Activated T-helper 1 cell treated with anti-CD3 and anti-CD28 coated beads, Interleukin-12 subunit alpha, Interleukin-12 subunit beta, Interleukin-2, Interleukin-4 antibody, amounts not matched to agents 30 ng/mL and 10 ng/mL and 1 ng/mL, durations not matched to agents 14 hours and 24 hours and 36 hours (primary cell): ENCODE measurements at regions not wholly inside any gene's neighbourhood (a gene's known extent, or its start where the extent isn't known, plus 50 kb on each side); places are given as distances from the start of the nearest gene placed in this dataset.
A peak's percentile ranks its signal among the peaks of the same experiment; 100 is the strongest.
"Not testable (repeated sequence)": the region's sequence is repeated elsewhere in the genome, so short reads cannot be mapped to it uniquely, and the experiment has no call there.

ENCODE experiments used
- DNase-seq: peaks from one replicate; pipeline ENCODE4 v3.0.0; 2021; ENCODE audit warnings: low spot score
- H3K27ac Mint-ChIP-seq: one replicate; pipeline ENCODE4 v1.8.0; 2021; ENCODE audit warnings: mild to moderate bottlenecking, mixed read lengths
- H3K27me3 Mint-ChIP-seq: one replicate; pipeline ENCODE4 v1.8.0; 2022; ENCODE audit warnings: mild to moderate bottlenecking, moderate library complexity, mixed read lengths; ENCODE audit not compliant: insufficient read depth
- H3K36me3 Mint-ChIP-seq: one replicate; pipeline ENCODE4 v1.8.0; 2021; ENCODE audit warnings: low read depth, mixed read lengths
- H3K4me1 Mint-ChIP-seq: one replicate; pipeline ENCODE4 v1.8.0; 2021; ENCODE audit warnings: low read depth, mixed read lengths
- H3K4me3 Mint-ChIP-seq: one replicate; pipeline ENCODE4 v1.8.0; 2021; ENCODE audit warnings: mild to moderate bottlenecking, moderate library complexity, mixed read lengths
- H3K9me3 Mint-ChIP-seq: one replicate; pipeline ENCODE4 v1.8.0; 2021; ENCODE audit warnings: mixed read lengths
- intact Hi-C: fragments of 100-400 bp; cut with micrococcal nuclease; formaldehyde crosslinking; loops from one replicate; pipeline ENCODE4 v1.15.1; 2024

DNA sequence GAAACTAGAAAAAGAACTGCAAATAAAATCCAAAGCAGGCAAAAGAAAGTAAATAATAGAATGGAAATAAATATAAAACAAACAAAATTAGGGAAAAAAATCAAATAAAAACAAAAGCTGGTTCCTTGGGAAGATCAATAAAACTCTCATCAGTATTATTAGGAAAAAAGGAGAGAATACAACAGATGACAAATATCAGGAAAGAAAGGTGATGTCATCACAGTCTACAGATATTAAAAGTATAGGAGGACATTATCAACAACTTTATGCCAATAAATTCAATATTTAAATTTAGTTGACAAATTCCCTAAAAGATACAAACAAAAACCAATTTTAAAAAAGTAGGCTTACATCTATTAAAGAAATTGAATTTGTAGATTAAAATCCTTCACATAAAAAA lies 107.4 kb upstream of the FOXN3 start:
- H3K27me3 Mint-ChIP-seq = no peaks in the 10 kb centered on the region
- intact Hi-C loops = no loop called here
- H3K9me3 Mint-ChIP-seq = peaks cover 43% of the 10 kb centered on the region
- peaks cover 11% of the 10 kb centered on the region for H3K4me1 Mint-ChIP-seq
- DNase-seq = no peak
- peaks cover 32% of the 10 kb centered on the region for H3K36me3 Mint-ChIP-seq
- no peak overlapping the region for H3K4me3 Mint-ChIP-seq
- no peak overlapping the region for H3K27ac Mint-ChIP-seq

DNA sequence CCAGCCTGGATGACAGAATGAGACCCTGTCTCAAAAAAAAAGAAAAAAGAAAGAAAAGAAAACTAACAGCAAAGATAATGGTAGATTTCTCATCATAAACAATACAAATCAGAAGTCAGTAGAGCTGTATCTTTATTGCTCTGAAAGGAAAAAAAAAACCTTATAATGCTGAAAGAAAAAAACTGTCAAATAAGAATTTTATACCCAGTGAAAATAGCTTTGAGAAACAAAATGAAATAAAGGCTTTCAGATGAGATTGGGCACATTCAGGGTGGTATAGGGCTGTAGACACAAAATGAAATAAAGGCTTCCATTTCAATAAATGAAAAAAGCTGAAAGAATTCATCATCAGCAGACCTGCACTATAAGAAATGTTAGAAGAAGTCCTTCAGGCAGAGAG lies 105.0 kb upstream of the FOXN3 start:
- Mint-ChIP-seq H3K27me3 (no peaks in the 10 kb centered on the region), H3K36me3 (peaks cover 37% of the 10 kb centered on the region), H3K4me1 (peaks cover 25% of the 10 kb centered on the region), H3K27ac (no peak overlapping the region), H3K9me3 (peaks cover 43% of the 10 kb centered on the region), H3K4me3 (no peak overlapping the region)
- intact Hi-C loops = no loop called here
- no peak for DNase-seq

DNA sequence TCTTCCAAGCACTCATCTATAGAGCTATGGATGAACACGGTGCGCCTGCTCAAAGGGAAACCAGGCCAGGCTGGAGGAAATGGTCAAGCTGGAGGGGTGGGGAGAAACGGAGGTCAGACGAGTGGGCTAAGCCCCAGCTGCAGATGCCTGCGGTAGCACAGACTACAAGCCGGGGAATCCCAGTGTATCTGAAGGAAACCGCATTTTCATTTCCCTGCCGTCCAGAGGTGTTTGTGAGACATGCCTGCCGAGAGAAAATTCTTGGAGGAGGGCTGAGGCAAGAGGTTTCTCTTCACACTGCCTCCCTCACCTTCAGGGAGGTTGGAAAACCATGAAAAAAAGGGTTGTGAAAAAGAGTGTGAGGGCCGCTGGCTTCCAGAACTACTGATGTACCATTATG lies 102.0 kb upstream of the FOXN3 start:
- intact Hi-C loops = no loop called here
- Mint-ChIP-seq H3K27ac (no peak overlapping the region), H3K36me3 (peaks cover 38% of the 10 kb centered on the region), H3K4me3 (no peak overlapping the region), H3K27me3 (no peaks in the 10 kb centered on the region), H3K9me3 (peaks cover 26% of the 10 kb centered on the region), H3K4me1 (peaks cover 18% of the 10 kb centered on the region)
- DNase-seq = no peak

DNA sequence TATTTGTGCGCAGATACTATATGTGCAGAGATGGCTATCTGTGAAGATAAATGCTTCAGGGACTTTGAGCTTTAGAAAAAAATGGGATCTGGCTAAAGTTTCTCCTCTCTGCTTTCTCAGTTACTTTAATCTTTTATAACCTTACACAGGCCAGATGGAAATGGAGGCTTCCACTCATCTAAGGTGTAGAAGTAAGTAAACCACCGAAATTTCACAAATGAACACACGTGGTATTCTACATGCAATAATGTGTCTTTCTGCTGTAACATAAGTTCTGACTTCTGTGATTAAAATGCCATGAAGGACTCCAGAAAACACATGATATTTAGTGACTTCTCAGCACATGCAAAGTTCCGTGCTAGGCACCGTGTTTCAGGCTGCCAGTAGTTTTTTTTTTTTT lies 99.1 kb upstream of the FOXN3 start:
- H3K27me3 Mint-ChIP-seq = no peaks in the 10 kb centered on the region
- no peak overlapping the region for H3K4me3 Mint-ChIP-seq
- intact Hi-C loops = no loop called here
- no peak overlapping the region for H3K27ac Mint-ChIP-seq
- peaks cover 34% of the 10 kb centered on the region for H3K36me3 Mint-ChIP-seq
- peaks cover 32% of the 10 kb centered on the region for H3K4me1 Mint-ChIP-seq
- no peak for DNase-seq
- peaks cover 7% of the 10 kb centered on the region for H3K9me3 Mint-ChIP-seq

DNA sequence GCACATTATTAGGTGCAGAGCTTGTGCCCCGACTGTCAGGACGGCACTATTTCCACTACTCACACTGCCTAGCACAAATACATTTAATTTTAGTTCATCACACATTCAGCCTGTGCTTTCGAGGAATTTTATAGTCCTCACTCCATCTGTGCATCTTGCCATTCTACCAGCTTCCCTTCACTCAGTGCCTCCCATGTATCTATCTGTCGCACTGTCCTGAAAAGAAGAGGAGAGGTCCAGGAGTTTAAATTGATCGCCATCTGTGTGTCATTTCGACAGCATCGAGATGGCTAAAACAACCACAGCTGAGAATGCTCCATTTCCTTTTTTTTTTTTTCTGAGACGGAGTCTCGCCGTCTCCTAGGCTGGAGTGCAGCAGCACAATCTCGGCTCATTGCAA lies 97.6 kb upstream of the FOXN3 start:
- peaks cover 29% of the 10 kb centered on the region for H3K36me3 Mint-ChIP-seq
- no peak for DNase-seq
- H3K9me3 Mint-ChIP-seq = peaks cover 4% of the 10 kb centered on the region
- no peak overlapping the region for H3K27ac Mint-ChIP-seq
- H3K4me3 Mint-ChIP-seq = no peak overlapping the region
- no peaks in the 10 kb centered on the region for H3K27me3 Mint-ChIP-seq
- intact Hi-C loops = loop anchor here (5.0 kb wide), 1 partner anchor 168 kb away; no protein-coding TSS in a partner anchor
- peaks cover 48% of the 10 kb centered on the region for H3K4me1 Mint-ChIP-seq

DNA sequence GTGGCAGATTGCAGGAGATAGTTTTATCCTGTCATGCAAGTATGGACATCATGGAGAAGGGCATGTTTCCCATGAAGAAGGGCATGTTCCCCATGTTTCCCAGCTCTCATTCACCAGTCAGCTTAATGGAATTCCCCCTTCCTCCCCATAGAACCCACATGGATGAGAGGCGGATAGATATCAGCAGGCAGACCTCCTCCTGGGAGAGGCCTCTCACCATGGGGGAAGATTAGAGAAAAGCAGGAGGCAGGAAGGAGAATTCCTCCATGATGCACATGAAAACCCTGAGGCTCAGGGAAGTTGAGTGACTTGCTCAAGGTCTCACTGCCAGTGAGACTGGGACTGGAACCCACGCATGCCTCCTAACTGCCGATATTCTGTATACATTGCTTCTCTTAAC lies 92.9 kb upstream of the FOXN3 start:
- Mint-ChIP-seq H3K27ac (peak overlapping the region; percentile 93), H3K27me3 (no peaks in the 10 kb centered on the region), H3K9me3 (peaks cover 4% of the 10 kb centered on the region), H3K36me3 (peaks cover 10% of the 10 kb centered on the region), H3K4me3 (peak overlapping the region; percentile 76), H3K4me1 (peaks cover 63% of the 10 kb centered on the region)
- intact Hi-C loops = loop anchor here (1.0 to 5.0 kb wide), 7 partner anchors 80 to 257 kb away; partner anchors contain the start of gene FOXN3
- DNase-seq = no peak

DNA sequence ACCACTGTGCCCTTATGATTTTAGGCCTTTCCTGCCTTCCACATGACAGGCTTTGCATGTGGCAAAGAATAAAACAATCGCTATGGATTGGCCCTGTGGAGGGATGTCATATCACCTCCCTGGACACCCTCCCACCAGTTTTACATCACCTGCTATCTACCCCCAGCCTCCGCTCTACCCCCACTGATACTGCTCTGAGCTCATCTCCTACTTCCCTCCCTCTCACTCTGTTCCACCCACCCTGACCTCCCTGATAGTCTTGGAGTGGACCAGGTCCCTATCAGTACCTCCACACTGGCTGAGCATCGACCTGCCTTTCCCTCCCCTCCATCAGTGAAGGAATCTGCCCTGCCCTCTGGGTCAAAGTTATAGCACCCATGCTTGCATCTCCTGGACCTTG lies 91.8 kb upstream of the FOXN3 start:
- Mint-ChIP-seq H3K9me3 (peaks cover 4% of the 10 kb centered on the region), H3K27me3 (no peaks in the 10 kb centered on the region), H3K4me1 (peaks cover 73% of the 10 kb centered on the region), H3K27ac (peak overlapping the region; percentile 48), H3K36me3 (peaks cover 14% of the 10 kb centered on the region), H3K4me3 (no peak overlapping the region)
- DNase-seq = no peak
- intact Hi-C loops = loop anchor here (5.0 kb wide), 1 partner anchor 213 kb away; no protein-coding TSS in a partner anchor

DNA sequence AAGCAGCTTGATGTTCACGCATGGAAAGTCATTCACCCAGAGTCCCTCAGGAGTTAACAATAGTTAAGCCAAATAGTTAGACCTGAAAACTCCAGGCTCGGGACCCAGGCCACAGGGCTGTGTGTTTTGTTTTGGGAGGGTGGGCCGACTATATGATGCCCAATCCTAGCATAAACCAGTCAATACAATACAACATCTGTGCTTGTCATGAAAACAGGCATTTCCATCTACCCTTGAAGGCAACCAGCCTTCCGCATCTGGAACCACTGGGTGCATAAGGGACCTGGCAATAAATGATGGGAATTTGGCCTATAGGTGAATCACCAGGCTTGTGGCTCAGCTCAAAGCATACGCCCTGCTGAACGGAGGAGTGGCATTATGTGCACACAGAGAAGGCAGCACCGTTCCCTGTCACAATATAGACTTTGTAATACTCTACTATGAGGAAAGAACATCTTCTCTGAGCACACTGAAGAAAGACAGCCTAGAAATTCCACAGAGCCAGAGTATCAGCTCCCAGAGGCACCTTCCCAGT lies 91.0 kb upstream of the FOXN3 start:
- Mint-ChIP-seq H3K9me3 (peaks cover 4% of the 10 kb centered on the region), H3K4me3 (no peak overlapping the region), H3K4me1 (peaks cover 79% of the 10 kb centered on the region), H3K27ac (peak overlapping the region; percentile 75), H3K36me3 (peaks cover 16% of the 10 kb centered on the region), H3K27me3 (no peaks in the 10 kb centered on the region)
- no peak for DNase-seq
- intact Hi-C loops = loop anchor here (1.0 to 5.0 kb wide), 4 partner anchors 64 to 214 kb away; no protein-coding TSS in a partner anchor

DNA sequence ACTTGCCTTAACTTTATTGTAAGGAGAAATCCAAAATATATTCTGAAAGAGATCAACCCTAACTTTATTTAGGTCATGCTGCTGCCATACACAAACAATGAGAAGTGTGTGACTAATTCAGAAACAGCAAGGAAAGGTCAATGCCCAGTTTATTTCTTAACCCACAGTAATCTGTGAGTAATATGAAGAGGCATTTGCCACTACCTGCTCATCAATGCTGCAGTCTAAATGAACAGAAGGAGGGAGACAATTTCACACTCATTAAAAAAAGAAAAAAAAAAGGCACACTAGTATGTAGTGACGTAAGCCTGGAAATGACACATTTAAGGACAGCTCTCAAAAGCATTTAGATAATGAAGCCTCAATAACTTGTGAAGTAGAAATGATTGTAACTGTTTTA lies 90.5 kb upstream of the FOXN3 start:
- Mint-ChIP-seq H3K27me3 (no peaks in the 10 kb centered on the region), H3K27ac (peak overlapping the region; percentile 59), H3K9me3 (peaks cover 4% of the 10 kb centered on the region), H3K36me3 (peaks cover 17% of the 10 kb centered on the region), H3K4me3 (peak overlapping the region; percentile 25), H3K4me1 (peaks cover 79% of the 10 kb centered on the region)
- DNase-seq = no peak
- intact Hi-C loops = loop anchor here (1.0 to 5.0 kb wide), 4 partner anchors 63 to 215 kb away; no protein-coding TSS in a partner anchor

DNA sequence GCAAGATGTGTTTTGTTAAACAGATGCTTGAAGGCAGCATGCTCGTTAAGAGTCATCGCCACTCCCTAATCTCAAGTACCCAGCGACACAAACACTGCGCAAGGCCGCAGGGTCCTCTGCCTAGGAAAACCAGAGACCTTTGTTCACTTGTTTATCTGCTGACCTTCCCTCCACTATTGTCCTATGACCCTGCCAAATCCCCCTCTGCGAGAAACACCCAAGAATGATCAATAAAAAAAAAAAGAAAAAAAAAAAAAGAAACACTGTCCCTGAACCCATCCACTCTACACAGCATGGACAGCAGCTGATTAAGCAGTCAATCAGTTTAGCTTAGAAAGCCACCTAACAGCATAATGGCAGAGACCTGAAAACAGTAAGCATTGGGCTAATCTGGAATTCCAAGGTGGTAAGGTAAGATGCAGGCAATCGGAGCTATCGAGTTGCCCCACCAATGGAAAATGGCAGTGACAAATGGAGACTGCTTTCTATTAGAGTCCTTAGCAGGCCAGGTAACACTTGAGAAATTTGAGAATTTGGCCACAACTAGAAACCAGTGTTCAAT lies 89.9 kb upstream of the FOXN3 start:
- not testable (repeated sequence) for DNase-seq, H3K27me3 Mint-ChIP-seq, H3K9me3 Mint-ChIP-seq, H3K27ac Mint-ChIP-seq
- intact Hi-C loops = loop anchor here (1.0 to 5.0 kb wide), 4 partner anchors 63 to 215 kb away; no protein-coding TSS in a partner anchor
- Mint-ChIP-seq H3K4me1 (peaks cover 73% of the 10 kb centered on the region), H3K4me3 (peak overlapping the region; percentile 25), H3K36me3 (peaks cover 15% of the 10 kb centered on the region)

DNA sequence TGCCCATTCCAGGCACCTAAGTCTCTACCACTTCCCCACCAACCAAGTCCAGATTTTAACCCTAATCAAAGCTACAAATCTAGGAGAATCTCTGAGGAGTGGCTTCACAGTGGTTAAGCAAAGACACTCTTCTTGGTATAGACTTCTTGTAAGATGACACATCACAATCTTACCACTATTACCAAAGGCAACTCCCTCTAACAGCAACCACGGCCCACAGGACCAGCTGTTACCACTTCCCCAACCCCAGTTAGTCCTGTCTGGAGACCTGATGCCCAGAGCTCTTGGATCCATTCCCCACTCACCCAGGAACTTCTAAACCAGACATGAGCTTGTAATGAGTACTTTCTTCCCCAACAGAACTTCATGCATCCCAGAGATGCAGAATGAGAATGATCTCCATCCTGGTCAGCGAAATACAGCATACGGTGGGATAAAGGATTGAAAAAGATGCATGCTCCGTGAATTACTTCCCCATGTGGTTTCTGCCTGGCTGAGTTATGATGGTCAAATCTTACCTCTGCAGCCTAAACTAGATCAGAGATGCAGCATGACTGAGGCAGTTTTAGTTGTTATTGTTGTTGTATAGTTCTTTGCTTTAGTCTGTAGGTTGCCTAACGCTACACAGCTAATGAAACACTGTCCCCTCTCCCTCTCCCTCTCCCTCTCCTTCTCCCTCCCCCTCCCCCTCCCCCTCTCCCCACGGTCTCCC lies 87.7 kb upstream of the FOXN3 start:
- intact Hi-C loops = loop anchor here (5.0 kb wide), 1 partner anchor 218 kb away; no protein-coding TSS in a partner anchor
- peaks cover 22% of the 10 kb centered on the region for H3K36me3 Mint-ChIP-seq
- H3K9me3 Mint-ChIP-seq = no peaks in the 10 kb centered on the region
- H3K4me3 Mint-ChIP-seq = no peak overlapping the region
- H3K27ac Mint-ChIP-seq = peak overlapping the region; percentile 32
- DNase-seq = peak; percentile 7
- H3K27me3 Mint-ChIP-seq = no peaks in the 10 kb centered on the region
- H3K4me1 Mint-ChIP-seq = peaks cover 51% of the 10 kb centered on the region

DNA sequence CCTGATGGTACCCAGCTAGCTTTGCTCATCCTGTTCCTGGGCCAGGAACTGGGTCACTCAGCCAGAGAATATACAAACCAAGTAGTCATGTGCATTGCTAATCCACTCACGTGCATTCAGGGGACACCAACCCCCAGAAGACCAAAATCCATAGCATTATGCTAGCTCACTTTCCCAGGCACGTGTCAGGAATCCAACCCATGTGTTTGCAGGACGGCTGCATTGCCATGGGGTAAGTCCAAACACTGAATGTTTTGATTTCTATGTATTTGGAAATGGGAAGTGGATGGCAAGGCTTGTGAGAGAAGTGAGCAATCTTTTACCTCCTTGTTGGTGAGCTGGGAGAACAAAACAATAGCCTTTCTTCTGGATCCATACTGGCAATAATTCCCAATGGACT lies 87.1 kb upstream of the FOXN3 start:
- Mint-ChIP-seq H3K27ac (no peak overlapping the region), H3K27me3 (no peaks in the 10 kb centered on the region), H3K4me1 (peaks cover 44% of the 10 kb centered on the region), H3K9me3 (no peaks in the 10 kb centered on the region), H3K36me3 (peaks cover 23% of the 10 kb centered on the region), H3K4me3 (no peak overlapping the region)
- intact Hi-C loops = no loop called here
- no peak for DNase-seq

DNA sequence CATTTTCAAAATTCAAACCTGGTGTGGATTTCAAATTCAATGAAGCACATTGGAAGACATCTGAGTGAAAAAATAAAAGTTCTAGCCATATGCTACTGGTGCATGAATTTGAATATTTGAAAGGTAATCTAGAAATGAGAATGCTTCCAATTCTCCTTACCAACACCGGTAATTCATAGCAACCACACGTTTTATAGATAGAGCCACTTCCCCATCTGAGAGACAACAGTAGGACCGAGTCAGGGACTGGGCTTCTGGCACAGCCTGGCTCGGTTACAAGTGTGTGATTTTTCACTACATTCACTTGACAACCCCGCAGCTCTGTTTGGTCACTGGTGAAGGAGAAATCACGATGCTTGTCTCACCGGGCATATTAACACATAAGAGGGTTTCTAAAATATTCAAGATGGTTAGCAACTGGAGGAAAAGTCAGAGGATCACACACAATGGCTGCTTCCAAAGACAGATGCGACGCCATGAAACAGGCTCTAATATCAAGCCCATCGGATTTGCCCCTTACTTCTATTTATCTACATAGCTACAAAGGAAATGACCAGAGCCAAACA lies 86.5 kb upstream of the FOXN3 start:
- intact Hi-C loops = no loop called here
- no peak for DNase-seq
- Mint-ChIP-seq H3K36me3 (peaks cover 24% of the 10 kb centered on the region), H3K4me1 (peaks cover 39% of the 10 kb centered on the region), H3K27me3 (no peaks in the 10 kb centered on the region), H3K27ac (no peak overlapping the region), H3K4me3 (no peak overlapping the region), H3K9me3 (no peaks in the 10 kb centered on the region)
